ENCODE measurements at regions not wholly inside any gene's neighbourhood (a gene's known extent, or its start where the extent isn't known, plus 50 kb on each side); places are given as distances from the start of the nearest gene placed in this dataset.

DNA sequence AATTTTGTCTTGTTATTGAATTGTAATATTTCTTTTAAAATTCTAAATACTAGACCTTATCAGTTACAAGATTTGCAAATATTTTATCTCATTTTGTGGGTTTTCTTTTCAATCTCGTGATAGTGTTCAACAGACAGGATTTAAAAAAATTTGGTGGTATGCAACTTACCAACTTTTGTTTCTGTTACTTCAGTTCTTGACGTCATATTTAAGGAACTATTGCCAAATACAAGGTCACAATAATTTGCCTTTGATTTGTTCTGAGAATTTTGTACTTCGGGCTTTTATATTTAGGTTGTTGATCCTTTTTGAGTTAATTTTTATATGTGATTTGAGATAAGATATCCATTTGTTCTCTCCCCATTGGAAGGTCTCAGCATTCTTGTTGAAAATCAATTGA is 876.6 kb downstream of the DCDC2C start:
- no peak for TF ChIP-seq ESRRA (IDR thresholded peaks at IDR 0.05; ENCODE audit: low read length)
- no peak for TF ChIP-seq TCF7 (IDR thresholded peaks at IDR 0.05; ENCODE audit: borderline replicate concordance)
- no peak for TF ChIP-seq EZH2 (IDR thresholded peaks at IDR 0.05; ENCODE audit: borderline replicate concordance, control insufficient read depth, low read depth, low read length)
- TF ChIP-seq, protein P1, sequence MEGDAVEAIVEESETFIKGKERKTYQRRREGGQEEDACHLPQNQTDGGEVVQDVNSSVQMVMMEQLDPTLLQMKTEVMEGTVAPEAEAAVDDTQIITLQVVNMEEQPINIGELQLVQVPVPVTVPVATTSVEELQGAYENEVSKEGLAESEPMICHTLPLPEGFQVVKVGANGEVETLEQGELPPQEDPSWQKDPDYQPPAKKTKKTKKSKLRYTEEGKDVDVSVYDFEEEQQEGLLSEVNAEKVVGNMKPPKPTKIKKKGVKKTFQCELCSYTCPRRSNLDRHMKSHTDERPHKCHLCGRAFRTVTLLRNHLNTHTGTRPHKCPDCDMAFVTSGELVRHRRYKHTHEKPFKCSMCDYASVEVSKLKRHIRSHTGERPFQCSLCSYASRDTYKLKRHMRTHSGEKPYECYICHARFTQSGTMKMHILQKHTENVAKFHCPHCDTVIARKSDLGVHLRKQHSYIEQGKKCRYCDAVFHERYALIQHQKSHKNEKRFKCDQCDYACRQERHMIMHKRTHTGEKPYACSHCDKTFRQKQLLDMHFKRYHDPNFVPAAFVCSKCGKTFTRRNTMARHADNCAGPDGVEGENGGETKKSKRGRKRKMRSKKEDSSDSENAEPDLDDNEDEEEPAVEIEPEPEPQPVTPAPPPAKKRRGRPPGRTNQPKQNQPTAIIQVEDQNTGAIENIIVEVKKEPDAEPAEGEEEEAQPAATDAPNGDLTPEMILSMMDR (IDR thresholded peaks at IDR 0.05 in 2 of 3, conservative IDR thresholded peaks at IDR 0.05 in 1 of 3; ENCODE audit: control insufficient read depth in 2 of 3, extremely low read depth in 1 of 3, insufficient read depth in 1 of 3, low read depth in 3 of 3, low read length in 3 of 3) = no peak
- TF ChIP-seq USF1 (IDR thresholded peaks at IDR 0.05; ENCODE audit: borderline replicate concordance, extremely low read length, insufficient read depth, low read depth, low read length) = no peak
- TF ChIP-seq SRF (IDR thresholded peaks at IDR 0.05; ENCODE audit: low read depth in 2 of 2, low read length in 2 of 2) = no peak
- no peak for TF ChIP-seq EP300 (IDR thresholded peaks at IDR 0.05; ENCODE audit: borderline replicate concordance in 1 of 2, control insufficient read depth in 1 of 2, low read depth in 2 of 2, low read length in 2 of 2)
- TF ChIP-seq NFIC (IDR thresholded peaks at IDR 0.05; ENCODE audit: low read depth, low read length) = no peak
- TF ChIP-seq, protein P2, sequence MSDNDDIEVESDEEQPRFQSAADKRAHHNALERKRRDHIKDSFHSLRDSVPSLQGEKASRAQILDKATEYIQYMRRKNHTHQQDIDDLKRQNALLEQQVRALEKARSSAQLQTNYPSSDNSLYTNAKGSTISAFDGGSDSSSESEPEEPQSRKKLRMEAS (IDR thresholded peaks at IDR 0.05; ENCODE audit: low read depth, low read length) = no peak
- TF ChIP-seq USF2 (IDR thresholded peaks at IDR 0.05; ENCODE audit: borderline replicate concordance, low read depth, low read length) = no peak

Measured in GM12878 (cell line).